T follicular helper cell (primary cell): ENCODE measurements at regions not wholly inside any gene's neighbourhood (a gene's known extent, or its start where the extent isn't known, plus 50 kb on each side); places are given as distances from the start of the nearest gene placed in this dataset.

Experiments
- DNase-seq: peaks from one replicate; pipeline ENCODE4 v3.0.0-alpha.2; 2020; ENCODE audit warnings: low read depth

DNA sequence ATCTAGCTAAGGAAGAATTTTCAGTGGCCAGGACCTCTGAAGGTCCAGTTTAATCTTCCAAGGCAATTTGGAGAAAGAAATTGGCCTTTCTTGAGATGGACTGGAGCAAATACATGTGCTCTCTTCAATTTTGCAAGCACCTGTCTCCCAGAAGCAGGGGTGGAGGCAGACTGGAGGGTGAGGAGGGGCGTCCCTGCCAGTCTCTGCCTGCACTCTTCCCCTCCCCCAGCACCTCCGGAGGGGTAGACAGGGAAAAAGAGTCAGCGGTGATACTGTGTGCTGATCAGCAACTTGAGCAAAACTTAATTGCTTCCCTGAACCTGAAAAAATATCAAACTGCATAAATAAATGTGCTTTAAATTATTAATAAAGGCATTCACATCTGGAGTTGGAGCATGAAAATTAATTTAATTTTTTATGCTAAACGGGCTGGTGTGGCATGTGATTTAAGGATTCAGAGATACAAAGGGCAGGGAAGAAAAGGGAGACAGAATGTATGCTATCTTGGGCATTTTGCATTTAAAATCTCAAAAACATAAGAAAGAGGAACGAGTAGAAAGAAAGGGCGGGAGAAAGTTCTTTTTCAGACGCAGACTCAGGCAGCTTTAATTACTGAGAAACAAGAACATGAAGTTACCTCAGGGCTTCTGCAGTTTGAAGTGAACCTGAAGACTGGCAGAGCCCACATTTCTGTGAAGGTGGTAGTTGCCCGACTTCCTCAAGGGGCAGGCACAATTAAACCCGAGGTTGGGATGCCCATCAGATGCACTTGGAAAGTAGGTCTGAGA, 319.7 kb downstream of the UACA start:
- DNase-seq: no peak

DNA sequence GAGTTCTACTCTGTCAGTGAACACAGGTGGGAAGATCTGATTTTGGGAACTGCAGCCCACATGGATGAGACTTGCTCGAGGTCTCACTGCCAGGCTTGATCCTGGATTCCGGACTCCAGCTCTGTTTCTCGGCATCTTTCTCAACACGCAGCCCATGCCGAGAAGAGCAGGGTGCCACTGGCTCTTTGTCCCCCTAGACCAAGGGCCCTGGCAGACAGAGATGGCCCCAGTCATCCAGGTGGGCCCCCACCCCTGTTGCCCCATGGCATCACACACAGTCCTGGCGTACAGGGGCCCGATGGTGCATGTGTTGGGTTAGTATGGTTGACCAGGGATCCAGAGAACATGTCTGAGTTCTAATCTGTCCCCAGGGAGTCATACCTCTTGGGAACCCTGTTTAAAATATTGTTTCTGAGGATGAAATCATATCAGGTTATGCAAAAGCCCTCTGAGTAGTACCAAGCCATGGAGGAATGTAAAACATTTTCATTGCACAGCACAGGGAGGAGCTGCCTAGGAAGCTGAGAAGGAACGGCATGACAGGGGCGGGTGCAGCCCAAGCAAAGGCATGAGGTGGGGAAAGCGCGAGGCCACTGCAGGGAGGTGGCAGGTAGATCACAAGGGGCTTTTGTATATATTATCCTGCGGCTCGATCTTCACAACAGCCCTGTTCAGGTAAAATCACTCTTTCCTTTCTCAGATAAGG, 320.6 kb downstream of the UACA start:
- no peak for DNase-seq

GRCh38 chr15:70442211-70442610, 321.1 kb downstream of the UACA start:
- DNase-seq: no peak

DNA sequence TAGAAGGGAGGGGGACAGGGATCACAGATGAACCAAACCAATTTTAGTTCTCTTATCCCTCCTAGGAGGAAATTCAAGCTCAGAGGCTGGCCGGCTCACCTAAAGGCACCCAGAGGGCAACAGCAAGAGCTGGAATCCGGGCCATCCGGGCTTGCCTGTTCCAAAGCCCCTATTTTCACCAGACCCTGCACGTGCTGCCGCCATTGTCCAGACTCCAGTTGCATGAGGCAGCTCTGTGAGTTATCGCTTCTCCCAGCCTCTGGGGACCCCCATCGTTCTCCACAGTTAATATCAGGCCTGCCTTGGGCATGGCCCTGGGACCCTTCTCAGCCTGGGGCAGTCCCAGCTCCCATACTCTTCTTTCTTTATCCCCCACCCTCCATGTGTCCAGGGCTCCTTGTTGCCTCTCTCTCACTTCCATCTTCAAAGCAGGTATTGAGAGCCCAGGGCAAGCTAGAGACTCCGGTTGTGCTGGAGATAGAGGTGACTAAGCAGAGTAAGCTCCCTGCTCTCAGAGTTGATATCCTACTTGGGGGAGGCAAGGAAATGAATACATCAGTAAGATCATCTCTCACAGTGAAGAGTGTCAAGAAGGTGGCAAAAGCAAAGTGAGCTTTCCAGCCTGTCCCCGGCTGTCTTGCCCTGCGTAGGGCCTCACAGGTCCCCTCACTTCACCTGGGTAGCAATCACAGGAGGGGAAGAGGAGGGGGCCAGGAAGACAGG, 322.8 kb downstream of the UACA start:
- DNase-seq: no peak

DNA sequence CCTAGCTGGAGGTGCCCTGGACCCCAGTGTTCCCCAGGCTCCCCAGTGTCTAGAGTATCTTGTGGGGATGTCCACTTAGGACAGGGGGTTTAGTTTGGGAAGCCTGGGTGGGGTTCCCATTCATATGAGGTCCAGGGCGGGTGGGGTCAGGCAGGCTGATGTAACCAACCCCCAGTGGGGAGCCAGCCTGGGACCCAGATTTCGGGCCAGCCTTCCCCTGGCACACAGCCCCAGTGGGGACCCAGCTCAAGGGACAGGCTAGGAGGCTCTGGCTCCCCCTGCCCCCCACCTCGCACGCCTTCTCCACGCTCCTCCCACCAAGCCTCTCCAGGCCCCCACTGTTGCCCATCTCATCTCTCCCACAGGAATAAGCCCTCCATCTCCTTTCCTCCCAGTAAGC, 323.5 kb downstream of the UACA start:
- DNase-seq: no peak

GRCh38 chr15:70439304-70439877, 324.0 kb downstream of the UACA start:
- no peak for DNase-seq

DNA sequence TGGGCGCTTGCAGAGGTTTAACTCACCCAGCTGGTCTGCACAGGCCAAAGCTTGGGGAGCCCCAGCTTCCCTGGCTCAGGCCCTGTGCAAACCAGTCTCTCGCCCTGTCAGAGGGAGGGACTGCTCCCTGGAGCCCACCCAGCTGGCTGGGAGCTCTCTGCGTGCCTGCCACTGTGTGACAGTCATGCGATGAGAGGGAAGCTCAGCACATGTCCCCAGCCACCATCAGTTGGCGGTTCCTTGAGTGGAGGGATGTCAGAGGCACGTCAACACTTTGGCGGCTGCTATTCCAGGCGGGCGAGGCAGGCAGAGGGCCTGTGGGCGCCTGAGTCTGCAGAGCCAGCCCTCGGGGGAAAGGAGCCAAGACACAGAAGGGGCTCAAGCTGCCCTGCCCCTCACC, 324.6 kb downstream of the UACA start:
- no peak for DNase-seq

DNA sequence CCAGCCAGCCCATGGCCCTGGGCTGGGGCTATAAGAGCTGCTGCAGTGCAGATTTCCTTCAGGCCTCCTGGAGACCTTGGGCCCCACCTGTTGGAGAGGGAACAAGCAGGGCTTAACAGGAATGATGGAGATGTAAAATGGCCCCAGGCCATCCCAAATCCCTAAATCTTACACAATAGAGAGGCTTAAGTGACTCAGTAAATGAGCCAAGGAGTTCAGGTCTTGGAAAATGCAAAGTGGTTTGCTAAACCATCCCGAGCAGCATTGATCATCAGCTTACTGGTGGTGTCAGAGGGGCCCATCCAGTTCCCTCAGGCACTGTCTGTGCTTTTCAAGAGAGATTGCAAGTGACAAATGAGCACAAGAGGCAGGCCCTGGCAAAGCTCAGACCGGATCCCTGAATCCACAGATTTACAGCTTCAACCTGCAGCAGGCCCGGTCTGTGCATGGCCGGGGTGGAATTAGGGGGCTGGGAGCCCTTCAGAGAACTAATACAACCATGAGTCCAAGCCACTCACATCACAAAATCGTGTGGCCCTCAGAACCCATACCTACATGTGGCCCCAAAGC, 325.4 kb downstream of the UACA start:
- DNase-seq: no peak

GRCh38 chr15:70437089-70437488, 326.3 kb downstream of the UACA start:
- no peak for DNase-seq

- DNase-seq: no peak
These were observed 326.9 kb downstream of the UACA start for GRCh38 chr15:70436428-70436827.

GRCh38 chr15:70435872-70436271, 327.5 kb downstream of the UACA start:
- DNase-seq: no peak

GRCh38 chr15:70435369-70435768, 328.0 kb downstream of the UACA start:
- DNase-seq: no peak

- DNase-seq: no peak
These were observed 329.6 kb downstream of the UACA start for GRCh38 chr15:70433586-70434324.

DNA sequence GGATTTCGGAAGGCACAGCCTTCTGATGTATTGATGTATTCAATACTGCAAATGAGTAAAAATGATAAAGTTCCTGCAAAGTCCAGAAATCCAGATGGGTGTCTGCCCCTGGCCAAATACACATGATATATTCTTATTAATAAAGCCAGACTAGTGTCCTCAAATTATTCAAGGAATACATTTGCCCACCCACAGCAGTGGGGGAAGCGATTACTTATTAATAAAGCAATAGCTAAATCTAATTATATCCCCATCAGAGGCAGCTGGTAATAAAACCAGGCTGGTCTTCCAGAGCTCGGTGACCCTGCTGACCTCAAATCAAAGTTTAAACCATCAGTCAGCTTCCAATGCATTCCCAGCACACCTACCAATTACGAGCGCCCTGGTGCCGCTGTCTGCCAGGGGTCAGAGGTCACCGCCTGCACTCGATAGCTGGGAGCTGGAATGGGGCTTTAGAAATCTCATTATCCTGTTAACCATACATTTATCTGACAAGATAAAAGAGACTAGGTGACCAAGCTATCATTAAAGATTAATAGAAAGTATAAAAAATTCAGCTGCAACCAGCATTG, 330.3 kb downstream of the UACA start:
- DNase-seq: no peak

GRCh38 chr15:70431854-70432253, 331.5 kb downstream of the UACA start:
- no peak for DNase-seq

DNA sequence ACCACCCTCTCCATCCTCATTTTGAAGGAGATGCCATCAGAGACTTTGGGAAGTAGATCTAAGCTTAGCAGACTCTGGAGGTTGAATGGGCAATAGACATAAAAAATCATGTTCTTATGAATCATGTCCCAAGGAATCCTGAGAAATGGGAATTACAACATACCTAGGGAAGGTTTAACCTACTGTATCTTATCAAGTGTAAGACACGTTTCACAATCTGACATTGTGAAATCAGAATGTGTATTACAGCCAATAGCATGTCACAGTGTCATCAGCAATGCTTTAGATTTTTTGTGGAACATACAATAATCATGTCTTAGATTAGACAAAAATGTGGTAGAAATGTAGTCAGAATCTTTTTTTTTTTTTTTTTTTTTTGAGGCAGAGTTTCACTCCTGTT, 332.4 kb upstream of the TLE3 start:
- no peak for DNase-seq

- DNase-seq: no peak
These were observed 331.5 kb upstream of the TLE3 start for GRCh38 chr15:70429056-70429722.

DNA sequence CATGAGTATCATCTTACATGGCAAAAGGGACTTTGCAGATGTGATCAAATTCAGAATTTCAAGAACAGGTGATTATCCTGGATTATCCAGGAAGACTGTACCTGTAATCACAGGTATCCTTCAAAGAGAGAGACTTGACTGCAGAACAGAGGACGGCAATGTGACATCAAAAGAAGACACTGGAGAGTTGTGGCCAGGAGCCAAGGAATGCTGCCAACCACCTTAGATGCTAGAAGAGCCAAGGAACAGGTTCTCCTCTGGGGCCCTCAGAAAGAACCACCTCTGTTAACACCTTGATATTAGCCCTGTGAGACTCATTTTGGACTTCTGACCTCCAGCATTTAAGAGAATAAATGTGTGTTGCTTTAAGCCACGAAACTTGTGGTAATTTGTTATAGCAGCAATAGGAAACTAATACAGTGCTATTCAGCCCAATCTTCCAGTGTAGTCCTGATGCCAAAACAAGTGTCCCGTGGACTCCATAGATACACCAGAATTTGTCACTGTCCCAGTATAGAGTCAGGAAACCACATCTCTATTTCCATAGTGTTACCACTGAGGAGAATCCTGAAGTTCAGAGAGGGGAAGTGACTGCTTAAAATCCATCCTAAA, 330.6 kb upstream of the TLE3 start:
- no peak for DNase-seq

DNA sequence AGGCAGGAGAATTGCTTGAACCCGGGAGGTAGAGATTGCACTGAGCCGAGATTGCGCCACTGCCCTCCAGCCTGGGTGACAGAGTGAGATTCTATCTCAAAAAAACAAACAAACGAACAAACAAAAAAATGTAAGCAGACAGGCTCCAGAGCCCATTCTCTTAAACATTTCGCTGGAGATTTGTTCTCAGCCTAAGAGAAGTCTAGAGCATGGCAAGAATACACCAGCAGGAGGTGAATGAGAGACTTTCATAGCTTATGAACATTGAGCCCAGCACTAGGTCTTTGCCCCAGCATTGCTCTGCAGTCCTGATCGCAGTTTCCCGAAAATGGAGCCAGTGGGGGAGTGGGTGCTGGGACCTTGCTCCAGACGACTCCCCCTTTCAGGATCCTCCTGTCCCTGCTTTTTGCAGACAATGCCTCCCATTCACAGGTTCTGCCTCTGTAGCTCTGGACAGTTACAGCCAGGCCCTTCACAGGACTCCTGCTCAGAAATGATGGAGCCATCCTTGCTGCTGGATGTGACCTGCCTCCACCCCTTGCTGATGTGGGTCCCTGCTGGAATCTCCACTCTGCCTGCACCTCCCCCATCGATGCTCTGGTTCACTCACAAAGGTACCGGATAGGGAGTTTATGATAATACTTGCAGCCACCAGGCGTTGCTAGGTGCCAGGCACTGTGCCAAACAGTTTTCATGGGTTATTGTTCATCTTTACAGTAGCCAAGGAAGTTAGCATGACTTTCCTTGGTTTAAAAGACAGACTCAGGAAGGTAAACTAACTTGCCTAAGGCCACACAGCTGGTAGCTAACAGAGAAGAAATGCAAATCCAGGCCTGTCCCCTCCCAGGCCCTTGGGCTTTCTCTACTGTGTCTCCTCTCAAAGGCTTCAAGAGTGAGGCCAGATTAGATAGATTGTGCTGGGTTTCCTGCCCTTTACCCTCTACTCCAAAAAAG, 329.7 kb upstream of the TLE3 start:
- no peak for DNase-seq
